ENCODE measurements at regions not wholly inside any gene's neighbourhood (a gene's known extent, or its start where the extent isn't known, plus 50 kb on each side); places are given as distances from the start of the nearest gene placed in this dataset.

- Histone ChIP-seq H4K91ac (ENCODE audit: low read length) (no peak overlapping the region), H3K4ac (ENCODE audit: low read depth in 1 of 2, low read length in 2 of 2) (no peak overlapping the region), H3K23ac (ENCODE audit: low read length in 2 of 2) (no peak overlapping the region), H3K14ac (ENCODE audit: low read length in 2 of 2) (no peak overlapping the region), H3K27me3 (ENCODE audit: control insufficient read depth in 1 of 2, insufficient read depth in 1 of 2, low read length in 2 of 2) (no peaks in the 10 kb centered on the region), H2BK12ac (ENCODE audit: low read length in 2 of 2) (no peak overlapping the region), H2BK120ac (ENCODE audit: low read depth, low read length) (no peak overlapping the region), H3K9me3 (ENCODE audit: control insufficient read depth, low read length) (no peaks in the 10 kb centered on the region), H4K8ac (ENCODE audit: low read length) (no peak overlapping the region), H3K4me3 (ENCODE audit: insufficient read depth in 1 of 2, low read depth in 1 of 2, low read length in 2 of 2) (no peak overlapping the region), H2BK15ac (ENCODE audit: low read depth, poor library complexity, severe bottlenecking) (no peak overlapping the region), H3K4me2 (ENCODE audit: low read length, poor library complexity, severe bottlenecking) (no peak overlapping the region), H2AK5ac (ENCODE audit: low read length, severe bottlenecking) (no peak overlapping the region), H3K36me3 (ENCODE audit: control insufficient read depth in 1 of 2, insufficient read depth in 2 of 2, low read depth in 1 of 2, low read length in 2 of 2) (no peaks in the 10 kb centered on the region), H3K9ac (ENCODE audit: low read length) (no peak overlapping the region), H3K27ac (ENCODE audit: low read length, poor library complexity, severe bottlenecking) (no peak overlapping the region), H3K18ac (ENCODE audit: low read depth in 1 of 2, low read length in 2 of 2) (no peak overlapping the region), H3K4me1 (ENCODE audit: control insufficient read depth, insufficient read depth, low read depth, low read length) (no peaks in the 10 kb centered on the region), H3K79me1 (replicated peaks; ENCODE audit: low read length, poor library complexity, severe bottlenecking) (no peaks in the 10 kb centered on the region), H2AFZ (ENCODE audit: low read depth, low read length) (no peak overlapping the region), H2BK5ac (ENCODE audit: low read depth, low read length, poor library complexity, severe bottlenecking) (no peak overlapping the region)
- no CpG with 5 or more reads among the region's 3 CpGs for WGBS
- DNase-seq = no peak
These were observed 258.1 kb upstream of the IL1RAPL1 start for GRCh38 chrX:28329156-28329555.

DNA sequence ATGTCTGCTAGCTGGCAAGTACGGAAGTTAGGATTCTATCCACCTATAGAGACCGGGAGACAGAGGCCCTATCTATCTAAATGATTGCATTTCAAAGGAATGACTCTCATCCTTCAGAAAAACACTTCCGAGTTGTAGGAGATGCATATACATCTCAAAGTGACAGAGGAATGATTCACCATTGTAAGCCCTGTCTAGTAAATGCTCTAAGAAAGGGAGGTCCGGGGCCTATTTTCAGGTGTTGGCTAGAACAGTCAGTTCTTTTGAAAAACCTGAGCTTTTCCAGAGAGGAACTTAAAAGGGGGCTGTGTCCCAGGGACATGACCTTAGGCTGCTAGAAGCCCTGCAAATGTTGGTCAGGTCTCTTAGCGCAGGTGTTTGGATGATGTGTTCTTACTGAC lies 262.9 kb upstream of the IL1RAPL1 start:
- Histone ChIP-seq H3K4me3 (ENCODE audit: insufficient read depth in 1 of 2, low read depth in 1 of 2, low read length in 2 of 2) (no peak overlapping the region), H2AFZ (ENCODE audit: low read depth, low read length) (no peak overlapping the region), H3K14ac (ENCODE audit: low read length in 2 of 2) (no peak overlapping the region), H4K91ac (ENCODE audit: low read length) (no peak overlapping the region), H3K27ac (ENCODE audit: low read length, poor library complexity, severe bottlenecking) (no peak overlapping the region), H2BK12ac (ENCODE audit: low read length in 2 of 2) (no peak overlapping the region), H3K27me3 (ENCODE audit: control insufficient read depth in 1 of 2, insufficient read depth in 1 of 2, low read length in 2 of 2) (no peaks in the 10 kb centered on the region), H4K8ac (ENCODE audit: low read length) (no peak overlapping the region), H3K4ac (ENCODE audit: low read depth in 1 of 2, low read length in 2 of 2) (no peak overlapping the region), H3K23ac (ENCODE audit: low read length in 2 of 2) (no peak overlapping the region), H3K9me3 (ENCODE audit: control insufficient read depth, low read length) (peaks cover 3% of the 10 kb centered on the region), H2BK5ac (ENCODE audit: low read depth, low read length, poor library complexity, severe bottlenecking) (no peak overlapping the region), H2AK5ac (ENCODE audit: low read length, severe bottlenecking) (no peak overlapping the region), H3K18ac (ENCODE audit: low read depth in 1 of 2, low read length in 2 of 2) (no peak overlapping the region), H3K4me2 (ENCODE audit: low read length, poor library complexity, severe bottlenecking) (no peak overlapping the region), H3K79me1 (replicated peaks; ENCODE audit: low read length, poor library complexity, severe bottlenecking) (no peaks in the 10 kb centered on the region), H3K36me3 (ENCODE audit: control insufficient read depth in 1 of 2, insufficient read depth in 2 of 2, low read depth in 1 of 2, low read length in 2 of 2) (no peaks in the 10 kb centered on the region), H2BK120ac (ENCODE audit: low read depth, low read length) (no peak overlapping the region), H3K4me1 (ENCODE audit: control insufficient read depth, insufficient read depth, low read depth, low read length) (no peaks in the 10 kb centered on the region), H2BK15ac (ENCODE audit: low read depth, poor library complexity, severe bottlenecking) (no peak overlapping the region), H3K9ac (ENCODE audit: low read length) (no peak overlapping the region)
- no peak for DNase-seq
- 10% methylated on average over 2 of the region's 5 CpGs for WGBS

GRCh38 chrX:28321286-28321685 lies 266.0 kb upstream of the IL1RAPL1 start:
- Histone ChIP-seq H2BK15ac (ENCODE audit: low read depth, poor library complexity, severe bottlenecking) (no peak overlapping the region), H3K4ac (ENCODE audit: low read depth in 1 of 2, low read length in 2 of 2) (no peak overlapping the region), H3K27ac (ENCODE audit: low read length, poor library complexity, severe bottlenecking) (no peak overlapping the region), H4K91ac (ENCODE audit: low read length) (no peak overlapping the region), H2AK5ac (ENCODE audit: low read length, severe bottlenecking) (no peak overlapping the region), H2AFZ (ENCODE audit: low read depth, low read length) (no peak overlapping the region), H2BK120ac (ENCODE audit: low read depth, low read length) (no peak overlapping the region), H3K23ac (ENCODE audit: low read length in 2 of 2) (no peak overlapping the region), H4K8ac (ENCODE audit: low read length) (no peak overlapping the region), H3K4me3 (ENCODE audit: insufficient read depth in 1 of 2, low read depth in 1 of 2, low read length in 2 of 2) (no peak overlapping the region), H3K9me3 (ENCODE audit: control insufficient read depth, low read length) (peaks cover 12% of the 10 kb centered on the region), H3K18ac (ENCODE audit: low read depth in 1 of 2, low read length in 2 of 2) (no peak overlapping the region), H3K4me1 (ENCODE audit: control insufficient read depth, insufficient read depth, low read depth, low read length) (no peaks in the 10 kb centered on the region), H2BK12ac (ENCODE audit: low read length in 2 of 2) (no peak overlapping the region), H3K9ac (ENCODE audit: low read length) (no peak overlapping the region), H2BK5ac (ENCODE audit: low read depth, low read length, poor library complexity, severe bottlenecking) (no peak overlapping the region), H3K4me2 (ENCODE audit: low read length, poor library complexity, severe bottlenecking) (no peak overlapping the region), H3K36me3 (ENCODE audit: control insufficient read depth in 1 of 2, insufficient read depth in 2 of 2, low read depth in 1 of 2, low read length in 2 of 2) (no peaks in the 10 kb centered on the region), H3K27me3 (ENCODE audit: control insufficient read depth in 1 of 2, insufficient read depth in 1 of 2, low read length in 2 of 2) (no peaks in the 10 kb centered on the region), H3K14ac (ENCODE audit: low read length in 2 of 2) (no peak overlapping the region), H3K79me1 (replicated peaks; ENCODE audit: low read length, poor library complexity, severe bottlenecking) (no peaks in the 10 kb centered on the region)
- WGBS = 83% methylated on average over 1 of the region's 2 CpGs
- no peak for DNase-seq

DNA sequence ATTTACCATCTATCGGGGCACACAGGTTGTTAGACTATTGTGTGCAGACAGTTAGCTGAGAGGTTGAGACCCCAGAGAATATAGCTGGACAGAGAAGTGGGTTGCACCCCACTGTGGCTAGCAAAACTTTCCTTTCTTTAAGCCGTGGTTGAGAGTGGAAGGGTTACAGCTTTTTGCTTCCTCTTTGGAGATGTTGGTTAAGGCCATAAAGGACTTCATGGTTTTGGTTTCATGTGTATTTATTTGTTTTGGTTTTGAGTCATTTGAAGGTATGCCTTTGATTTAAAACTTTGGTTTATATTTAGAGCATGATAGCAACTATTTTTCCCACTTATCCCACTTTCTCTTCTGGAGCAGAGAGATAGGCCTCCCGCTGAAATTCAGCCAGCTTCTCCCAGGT lies 274.3 kb upstream of the IL1RAPL1 start:
- 67% methylated on average over 2 of the region's 3 CpGs for WGBS
- Histone ChIP-seq H3K27ac (ENCODE audit: low read length, poor library complexity, severe bottlenecking) (no peak overlapping the region), H2BK120ac (ENCODE audit: low read depth, low read length) (no peak overlapping the region)

More for the DNA sequence above, 274.3 kb upstream of the IL1RAPL1 start:
- Histone ChIP-seq H3K27me3 (ENCODE audit: control insufficient read depth in 1 of 2, insufficient read depth in 1 of 2, low read length in 2 of 2) (no peaks in the 10 kb centered on the region), H3K4me2 (ENCODE audit: low read length, poor library complexity, severe bottlenecking) (no peak overlapping the region), H3K79me1 (replicated peaks; ENCODE audit: low read length, poor library complexity, severe bottlenecking) (no peaks in the 10 kb centered on the region), H4K91ac (ENCODE audit: low read length) (no peak overlapping the region), H3K14ac (ENCODE audit: low read length in 2 of 2) (no peak overlapping the region), H2BK12ac (ENCODE audit: low read length in 2 of 2) (no peak overlapping the region), H2AFZ (ENCODE audit: low read depth, low read length) (no peak overlapping the region), H3K9ac (ENCODE audit: low read length) (no peak overlapping the region), H2BK15ac (ENCODE audit: low read depth, poor library complexity, severe bottlenecking) (no peak overlapping the region), H3K4me3 (ENCODE audit: insufficient read depth in 1 of 2, low read depth in 1 of 2, low read length in 2 of 2) (no peak overlapping the region), H4K8ac (ENCODE audit: low read length) (no peak overlapping the region), H3K18ac (ENCODE audit: low read depth in 1 of 2, low read length in 2 of 2) (no peak overlapping the region), H3K9me3 (ENCODE audit: control insufficient read depth, low read length) (no peaks in the 10 kb centered on the region), H3K4me1 (ENCODE audit: control insufficient read depth, insufficient read depth, low read depth, low read length) (no peaks in the 10 kb centered on the region), H3K4ac (ENCODE audit: low read depth in 1 of 2, low read length in 2 of 2) (no peak overlapping the region), H3K23ac (ENCODE audit: low read length in 2 of 2) (no peak overlapping the region), H2AK5ac (ENCODE audit: low read length, severe bottlenecking) (no peak overlapping the region), H2BK5ac (ENCODE audit: low read depth, low read length, poor library complexity, severe bottlenecking) (no peak overlapping the region), H3K36me3 (ENCODE audit: control insufficient read depth in 1 of 2, insufficient read depth in 2 of 2, low read depth in 1 of 2, low read length in 2 of 2) (no peaks in the 10 kb centered on the region)
- DNase-seq = no peak

Measured in mesenchymal stem cell (in vitro differentiated cells and primary cell).